Mesothelial cell of epicardium (in vitro differentiated cells): ENCODE measurements at regions not wholly inside any gene's neighbourhood (a gene's known extent, or its start where the extent isn't known, plus 50 kb on each side); places are given as distances from the start of the nearest gene placed in this dataset.

Source experiments
- DNase-seq, 2 experiments: peaks; one replicate each; pipeline ENCODE4 v3.0.0; 2021; ENCODE audit warnings: low spot score in 2 of 2; ENCODE audit not compliant: unreplicated experiment in 2 of 2
- H3K27ac Mint-ChIP-seq: 2 replicates; pipeline ENCODE4 v1.8.0; 2021; ENCODE audit warnings: mixed read lengths
- H3K27me3 Mint-ChIP-seq: 2 replicates; pipeline ENCODE4 v1.8.0; 2021; ENCODE audit warnings: low read depth, mixed read lengths
- H3K36me3 Mint-ChIP-seq: 2 replicates; pipeline ENCODE4 v1.8.0; 2021; ENCODE audit warnings: mixed read lengths
- H3K4me1 Mint-ChIP-seq: 2 replicates; pipeline ENCODE4 v1.8.0; 2021; ENCODE audit warnings: mixed read lengths
- H3K4me3 Mint-ChIP-seq: 2 replicates; pipeline ENCODE4 v1.8.0; 2021; ENCODE audit warnings: mild to moderate bottlenecking, moderate library complexity, mixed read lengths
- H3K9me3 Mint-ChIP-seq: 2 replicates; pipeline ENCODE4 v1.8.0; 2021; ENCODE audit warnings: mixed read lengths
- CTCF ChIP-seq: fragments of 200-600 bp; sonication (generic); IDR thresholded peaks from one replicate; pipeline ENCODE4 v1.5.0; 2021; ENCODE audit warnings: antibody characterized with exemption; ENCODE audit not compliant: unreplicated experiment

DNA sequence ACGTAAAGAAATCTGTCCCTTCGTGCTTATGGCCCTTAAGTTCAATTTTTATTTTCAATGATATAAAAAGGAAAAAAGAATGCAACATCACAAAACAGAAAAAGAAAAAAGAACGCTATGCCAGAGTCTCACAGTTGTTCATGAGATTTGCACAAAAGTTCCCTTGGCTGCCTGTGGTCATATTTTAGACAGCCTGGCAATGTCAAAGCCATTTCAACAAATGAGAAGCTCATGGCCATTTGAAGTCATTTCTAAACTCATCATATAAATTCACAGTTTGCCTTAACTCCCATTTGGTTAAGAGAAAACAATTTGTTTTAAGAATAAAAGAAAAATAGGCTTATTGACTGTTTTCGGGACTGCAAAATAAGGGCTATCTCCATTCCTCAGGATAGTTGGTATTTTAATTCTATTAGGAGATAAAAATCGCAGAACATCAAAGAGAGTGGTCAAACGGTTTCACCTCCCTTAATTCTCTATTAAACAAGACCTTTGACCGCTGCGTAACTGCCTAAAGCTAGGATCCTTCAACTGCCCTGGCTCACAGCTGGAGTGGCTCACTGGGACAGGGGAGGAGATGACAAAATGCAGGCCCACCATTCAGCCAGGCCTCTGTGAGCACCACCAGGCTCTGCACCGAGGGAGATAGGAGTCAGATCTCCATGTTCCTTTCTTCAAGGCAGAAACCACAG lies 119.2 kb upstream of the DAAM1 start:
- Mint-ChIP-seq H3K4me3 (no peak overlapping the region), H3K36me3 (peaks cover 2% of the 10 kb centered on the region), H3K27me3 (no peaks in the 10 kb centered on the region), H3K4me1 (peaks cover 9% of the 10 kb centered on the region), H3K9me3 (peaks cover 21% of the 10 kb centered on the region), H3K27ac (peak overlapping the region; percentile 43)
- no peak for TF ChIP-seq CTCF
- no peak for DNase-seq

DNA sequence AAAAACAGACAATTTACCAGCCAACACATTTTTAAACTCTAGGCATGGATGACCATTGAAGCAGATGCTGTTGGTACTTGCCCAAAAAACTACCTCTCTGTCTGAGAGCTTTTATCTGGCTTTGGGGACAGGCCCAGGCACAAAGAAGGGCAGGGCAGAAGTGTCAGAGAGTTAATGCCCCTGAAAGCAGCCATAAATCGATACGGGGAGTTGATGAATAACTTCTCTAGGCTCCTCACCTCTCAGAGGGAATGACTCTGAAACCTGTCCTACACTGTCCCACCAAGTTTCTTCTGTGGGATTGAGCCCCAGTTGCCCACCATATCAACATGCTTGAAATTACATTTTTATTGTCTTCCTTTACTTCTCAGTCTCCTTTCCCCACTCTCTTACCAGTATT lies 113.0 kb upstream of the DAAM1 start:
- Mint-ChIP-seq H3K9me3 (peaks cover 7% of the 10 kb centered on the region), H3K36me3 (no peaks in the 10 kb centered on the region), H3K4me3 (no peak overlapping the region), H3K27ac (no peak overlapping the region), H3K27me3 (no peaks in the 10 kb centered on the region), H3K4me1 (no peaks in the 10 kb centered on the region)
- no peak for TF ChIP-seq CTCF
- no peak for DNase-seq

GRCh38 chr14:59081720-59082119 lies 106.7 kb upstream of the DAAM1 start:
- H3K27me3 Mint-ChIP-seq = no peaks in the 10 kb centered on the region
- H3K4me1 Mint-ChIP-seq = peaks cover 4% of the 10 kb centered on the region
- no peak overlapping the region for H3K27ac Mint-ChIP-seq
- H3K36me3 Mint-ChIP-seq = no peaks in the 10 kb centered on the region
- H3K9me3 Mint-ChIP-seq = peaks cover 7% of the 10 kb centered on the region
- TF ChIP-seq CTCF = no peak
- no peak for DNase-seq
- no peak overlapping the region for H3K4me3 Mint-ChIP-seq

DNA sequence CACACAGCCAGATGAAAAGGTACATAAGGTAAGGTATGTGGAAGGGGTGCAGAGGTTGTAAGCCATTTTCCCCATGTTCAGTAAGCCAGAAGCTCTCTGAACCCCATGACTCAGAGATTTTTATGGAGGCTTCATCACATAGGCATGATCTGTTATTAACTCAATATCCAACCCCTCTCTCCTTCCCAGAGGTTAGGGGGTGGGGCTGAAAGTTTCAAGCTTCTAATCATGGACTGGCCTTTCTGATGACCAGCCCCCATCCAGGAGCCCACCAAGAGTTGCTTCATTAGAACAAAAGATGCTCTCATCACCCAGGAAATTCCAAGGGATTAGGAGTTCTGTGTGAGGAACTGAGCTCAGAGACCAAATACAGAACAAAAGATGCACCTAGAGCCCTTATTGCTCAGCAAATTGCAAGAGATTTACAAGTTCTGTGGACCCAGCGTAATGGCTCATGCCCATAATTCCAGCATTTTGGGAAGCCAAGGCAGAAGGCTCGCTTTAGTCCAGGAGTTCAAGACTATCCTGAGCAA lies 103.2 kb upstream of the DAAM1 start:
- no peak for DNase-seq
- Mint-ChIP-seq H3K36me3 (no peaks in the 10 kb centered on the region), H3K27me3 (no peaks in the 10 kb centered on the region), H3K4me1 (peaks cover 4% of the 10 kb centered on the region), H3K9me3 (no peaks in the 10 kb centered on the region), H3K4me3 (no peak overlapping the region), H3K27ac (no peak overlapping the region)
- TF ChIP-seq CTCF = no peak

GRCh38 chr14:59086241-59086882 lies 102.1 kb upstream of the DAAM1 start:
- no peaks in the 10 kb centered on the region for H3K36me3 Mint-ChIP-seq

More at GRCh38 chr14:59086241-59086882, 102.1 kb upstream of the DAAM1 start:
- TF ChIP-seq CTCF = no peak
- H3K9me3 Mint-ChIP-seq = no peaks in the 10 kb centered on the region
- no peaks in the 10 kb centered on the region for H3K27me3 Mint-ChIP-seq
- peaks cover 11% of the 10 kb centered on the region for H3K4me1 Mint-ChIP-seq
- no peak for DNase-seq
- no peak overlapping the region for H3K27ac Mint-ChIP-seq
- no peak overlapping the region for H3K4me3 Mint-ChIP-seq
